Stimulated activated CD8-positive, alpha-beta memory T cell treated with anti-CD3 and anti-CD28 coated beads, Interleukin-12 subunit alpha, Interleukin-12 subunit beta, amount 100 ng/mL, for 1 hour (primary cell): ENCODE measurements at regions not wholly inside any gene's neighbourhood (a gene's known extent, or its start where the extent isn't known, plus 50 kb on each side); places are given as distances from the start of the nearest gene placed in this dataset.

Source experiments
- DNase-seq: peaks from one replicate; pipeline ENCODE4 v3.0.0-alpha.2; 2020; ENCODE audit warnings: low read depth

DNA sequence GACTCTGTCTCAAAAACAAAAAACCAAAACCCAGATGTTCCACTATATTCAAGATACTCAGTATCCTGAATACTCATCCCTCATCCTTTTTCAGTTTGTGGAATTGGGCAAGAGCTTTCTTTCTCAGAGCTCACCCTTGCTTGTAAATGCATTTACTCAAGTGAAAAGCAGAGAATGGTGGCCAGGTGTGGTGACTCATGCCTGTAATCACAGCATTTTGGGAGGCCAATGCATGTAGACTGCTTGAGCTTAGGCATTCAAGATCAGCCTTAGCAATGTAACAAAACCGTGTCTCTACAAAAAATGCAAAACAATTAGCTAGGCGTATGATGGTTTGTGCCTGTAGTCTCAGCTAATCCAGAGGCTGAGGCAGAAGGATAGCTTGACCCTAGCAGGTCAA, 553.2 kb upstream of the AMELY start:
- no peak for DNase-seq

DNA sequence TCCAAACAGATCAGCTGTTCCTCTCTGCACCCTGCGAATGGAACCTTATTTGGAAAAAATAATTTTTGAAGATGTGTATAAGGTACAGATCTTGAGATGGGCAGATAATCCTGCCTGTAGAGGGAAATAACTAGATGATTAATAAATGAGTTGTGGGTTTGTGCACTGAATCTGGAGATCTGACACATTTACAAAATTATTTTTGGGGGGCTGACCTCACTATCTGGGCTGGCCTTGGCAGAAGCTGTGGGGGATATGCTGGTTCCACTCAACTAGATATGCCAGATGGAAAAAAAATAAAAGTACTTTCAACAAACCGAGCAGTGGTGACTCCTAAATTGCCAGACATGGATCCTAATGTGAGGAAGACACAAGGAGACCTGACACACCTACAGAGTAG, 552.2 kb upstream of the AMELY start:
- DNase-seq = no peak

DNA sequence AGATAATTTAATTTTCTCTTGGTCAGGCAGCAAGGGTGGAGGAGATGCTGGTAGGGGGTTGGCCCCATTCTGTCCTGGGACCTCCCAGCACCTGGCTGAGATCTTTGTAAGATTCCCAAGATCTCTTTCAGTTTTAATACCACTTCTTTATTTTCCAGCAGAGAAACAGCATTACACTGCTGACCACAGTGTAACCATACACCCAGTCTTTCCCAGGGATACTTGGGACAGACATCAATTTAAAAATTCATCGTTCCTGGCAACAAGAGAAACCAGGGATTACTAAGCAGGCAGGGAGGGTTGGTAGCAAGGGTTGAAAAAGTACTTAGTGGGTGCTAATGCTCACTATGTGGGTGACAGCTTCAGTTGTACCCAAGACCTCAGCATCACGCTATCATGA, 551.6 kb upstream of the AMELY start:
- no peak for DNase-seq

DNA sequence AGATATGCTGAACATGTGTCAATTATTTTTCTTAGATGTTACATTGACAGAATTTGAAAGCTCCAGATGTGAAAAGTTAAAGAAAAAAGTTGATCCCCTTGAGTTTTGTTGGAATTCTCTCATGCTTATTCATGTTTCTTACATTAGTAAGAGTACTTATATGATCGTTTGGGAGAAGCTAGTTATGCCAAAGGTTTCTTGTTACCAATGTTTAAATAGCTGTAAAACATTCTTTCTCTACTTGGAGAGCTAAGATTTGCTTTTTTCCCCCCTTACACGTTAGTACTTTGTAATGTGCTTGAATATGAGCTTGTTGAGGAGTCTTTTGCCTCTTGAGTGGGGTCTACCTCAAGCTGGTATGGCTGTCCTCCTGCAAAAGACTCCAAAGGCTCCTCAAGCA, 551.1 kb upstream of the AMELY start:
- DNase-seq = no peak

DNA sequence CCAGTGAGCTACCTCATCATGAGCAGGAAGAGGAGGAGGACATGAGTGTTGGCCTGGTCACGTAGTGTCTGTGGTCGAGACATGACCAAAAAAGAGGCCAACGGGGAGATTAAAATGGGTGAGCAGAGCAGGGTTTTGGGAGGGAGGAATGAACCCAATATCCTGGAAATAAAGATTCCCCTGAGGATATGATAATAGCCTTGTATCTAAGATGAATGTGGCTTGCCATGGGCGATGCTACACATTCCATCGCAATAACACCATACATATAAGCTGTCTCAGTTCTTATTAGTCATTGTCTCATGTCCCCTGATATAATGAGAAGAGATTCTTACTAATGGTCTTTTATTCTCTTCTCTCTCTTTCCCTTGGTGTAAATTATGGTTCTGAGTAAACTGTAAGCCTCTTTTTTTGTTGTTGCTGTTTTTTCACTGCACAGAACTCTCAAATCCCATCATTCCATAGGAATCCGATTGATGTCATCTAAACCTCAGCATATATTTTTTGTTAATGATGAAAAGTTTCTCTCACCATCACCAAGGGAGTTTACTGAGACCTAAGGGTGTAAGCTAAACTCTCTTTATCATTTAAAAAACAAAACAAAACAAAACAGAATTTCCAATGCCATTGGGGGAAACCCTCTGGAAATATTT, 550.4 kb upstream of the AMELY start:
- DNase-seq = no peak

DNA sequence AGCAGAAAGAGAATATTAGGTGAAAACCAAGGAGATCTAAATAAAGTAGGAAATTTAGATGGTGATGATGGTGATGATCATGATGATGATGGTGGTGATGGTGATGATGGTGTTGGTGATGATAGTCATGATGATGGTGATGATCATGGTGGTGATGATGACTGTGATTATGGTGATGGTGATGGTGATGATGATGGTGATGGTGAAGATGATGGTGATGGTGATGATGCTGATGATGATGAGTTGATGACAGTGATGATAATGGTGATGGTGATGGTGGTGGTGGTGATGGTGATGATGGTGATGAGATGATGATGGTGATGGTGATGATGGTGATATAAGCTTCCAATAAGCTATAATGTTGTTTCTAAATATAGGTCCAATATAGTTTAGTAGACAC, 548.2 kb upstream of the AMELY start:
- DNase-seq = no peak

DNA sequence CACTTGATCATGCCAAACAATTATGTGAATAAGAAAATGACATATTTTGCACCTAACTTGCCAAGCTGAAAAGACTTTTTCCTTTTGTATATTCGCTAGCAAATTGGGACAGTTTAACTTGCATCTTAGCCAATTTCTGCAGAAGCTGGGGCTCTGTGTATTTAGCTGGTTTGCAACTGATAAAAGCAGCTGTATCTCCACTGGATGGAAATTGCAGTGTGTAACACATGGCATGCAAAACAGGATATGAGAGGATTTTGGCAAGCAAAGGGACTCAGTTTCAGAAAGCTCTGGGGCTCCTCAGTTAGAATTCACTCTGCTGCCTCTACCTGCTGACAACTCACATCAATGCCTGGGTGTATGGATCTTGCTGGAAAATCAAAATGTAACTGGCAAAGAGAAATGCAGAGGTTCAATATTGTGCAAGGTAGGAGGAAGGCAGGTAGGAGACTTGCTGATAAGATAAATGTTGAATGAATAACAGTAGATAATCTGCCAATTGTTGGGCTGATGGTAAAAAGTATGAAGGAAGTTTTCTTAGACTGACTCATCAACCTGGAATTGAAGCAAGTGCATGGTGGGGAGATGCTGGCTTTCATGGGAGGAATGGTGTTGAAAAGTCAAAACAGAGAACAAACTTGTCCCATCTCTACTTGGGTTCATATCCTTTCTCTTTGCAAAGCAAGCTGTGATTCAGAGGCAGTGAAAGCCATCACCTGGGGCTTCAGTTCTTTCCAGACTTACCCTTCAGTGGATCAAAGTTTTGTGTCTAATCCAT, 546.9 kb upstream of the AMELY start:
- DNase-seq = no peak

DNA sequence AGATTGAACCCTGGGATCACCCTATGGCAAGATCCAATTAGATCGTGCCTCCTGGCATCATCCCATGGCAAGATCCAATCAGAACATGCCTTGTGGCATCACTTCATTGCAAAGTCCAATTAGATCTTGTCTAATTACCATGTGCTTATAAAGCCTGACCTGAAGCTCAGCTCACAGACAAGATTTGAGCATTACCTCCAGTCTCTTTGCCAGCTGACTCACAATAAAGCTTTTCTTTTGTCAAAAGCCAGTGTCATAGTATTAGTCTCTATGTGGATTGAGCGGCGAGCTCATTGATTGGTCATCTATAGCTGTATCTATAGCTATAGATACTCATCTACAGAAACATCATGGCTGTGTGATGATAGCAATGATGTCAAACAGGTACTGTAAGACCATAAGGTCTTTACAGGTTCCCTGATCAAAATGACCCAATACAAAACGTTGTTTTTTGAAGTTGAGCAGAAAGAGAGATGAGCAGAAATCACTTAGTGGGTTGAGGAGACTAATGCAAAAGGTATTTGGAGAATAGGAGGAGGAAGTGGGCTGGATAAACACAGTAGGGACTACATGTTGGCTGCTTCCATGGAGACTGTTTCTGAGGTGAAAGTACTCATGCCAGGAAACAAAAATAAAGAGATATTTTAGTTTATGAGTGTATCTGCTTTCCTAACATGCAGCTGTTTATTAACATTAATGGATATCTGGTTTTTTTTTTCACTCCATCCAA, 545.9 kb upstream of the AMELY start:
- no peak for DNase-seq

DNA sequence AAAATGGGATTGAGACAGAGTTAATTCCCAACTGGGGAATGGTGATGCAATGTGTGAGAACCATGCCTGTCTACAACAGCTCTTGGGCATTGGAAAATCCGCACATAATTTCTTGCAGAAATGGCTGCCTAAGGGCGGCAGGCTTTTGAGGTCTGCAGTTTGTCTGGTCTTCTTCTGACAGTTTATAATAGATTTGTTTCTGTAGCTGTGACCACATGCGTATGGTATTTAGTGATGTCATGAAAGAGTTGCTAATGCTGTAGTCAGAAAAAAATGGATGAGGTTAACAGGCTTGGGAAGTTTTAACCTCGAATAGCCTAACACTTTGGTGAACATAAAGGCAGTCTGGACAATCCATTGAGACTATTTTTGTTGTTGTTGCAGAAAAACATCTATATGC, 544.1 kb upstream of the AMELY start:
- DNase-seq = no peak

DNA sequence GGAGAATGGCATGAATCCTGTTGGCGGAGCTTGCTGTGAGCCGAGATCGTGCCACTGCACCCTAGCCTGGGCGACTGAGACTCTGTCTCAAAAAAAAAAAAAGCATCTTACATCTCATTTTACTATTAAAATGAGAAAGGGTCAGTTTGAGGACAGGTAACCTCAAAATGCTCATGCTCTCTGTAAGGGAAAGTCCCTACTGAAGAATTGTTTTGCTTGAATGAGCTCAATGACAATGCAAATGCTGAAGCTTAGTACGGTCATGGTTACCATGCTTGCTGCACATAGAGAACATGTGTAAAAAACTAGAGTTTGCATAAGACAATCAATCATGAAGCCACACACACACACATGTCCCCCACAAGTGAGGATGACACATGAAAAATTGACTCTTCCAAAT, 541.8 kb upstream of the AMELY start:
- no peak for DNase-seq

DNA sequence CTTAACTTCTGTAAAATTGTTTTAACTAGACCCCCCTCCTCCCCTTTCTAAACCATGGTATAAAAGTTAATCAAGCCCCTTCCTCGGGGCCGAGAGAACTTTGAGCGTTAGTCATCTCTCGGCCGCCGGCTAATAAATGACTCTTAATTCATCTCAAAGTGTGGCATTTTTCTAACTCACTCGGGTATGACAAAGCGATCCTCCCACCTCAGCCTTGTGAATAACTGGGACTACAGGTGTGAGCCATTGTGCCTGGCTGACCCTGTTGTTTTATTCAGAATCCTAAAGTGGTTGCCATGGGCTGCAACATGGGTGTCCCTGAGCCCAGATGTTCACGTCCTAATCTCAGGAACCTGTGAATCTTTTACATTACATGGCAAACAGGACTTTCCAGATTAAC, 540.7 kb upstream of the AMELY start:
- no peak for DNase-seq

DNA sequence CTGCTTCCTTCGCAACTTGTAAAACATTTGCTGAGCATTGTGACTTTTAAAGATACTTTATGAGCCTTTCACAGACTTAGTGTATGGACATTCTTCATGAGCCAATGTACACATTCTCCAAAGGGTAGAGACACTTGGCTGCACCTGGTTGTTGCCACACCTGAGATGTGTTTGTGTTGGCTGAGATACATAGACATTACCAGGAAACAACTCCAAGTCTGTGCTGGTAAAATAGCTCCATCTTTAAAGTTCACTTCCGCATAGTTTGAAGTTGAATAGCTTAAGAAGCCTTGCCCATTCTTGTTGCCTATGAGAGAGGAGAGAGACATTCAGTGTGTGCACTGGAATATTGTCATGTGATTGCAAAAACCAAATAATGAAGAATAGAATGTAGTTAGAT, 538.3 kb upstream of the AMELY start:
- no peak for DNase-seq

DNA sequence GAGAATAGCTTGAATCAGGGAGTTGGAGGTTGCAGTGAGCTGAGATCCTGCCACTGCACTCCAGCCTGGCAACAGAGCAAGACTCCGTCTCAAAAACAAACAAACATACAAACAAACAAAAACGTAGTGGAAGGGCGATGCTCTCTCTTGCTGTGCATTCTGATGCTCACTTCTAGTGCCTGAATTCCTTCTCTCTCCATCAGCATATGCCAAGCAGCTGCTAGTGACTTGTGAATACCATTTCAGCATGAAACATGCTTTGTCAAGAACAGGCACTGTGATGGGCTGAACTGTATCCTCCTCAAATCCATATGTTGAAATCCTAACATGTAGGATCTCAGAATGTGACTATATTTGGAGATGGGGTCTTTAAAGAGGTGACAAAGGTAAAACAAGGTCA, 537.1 kb upstream of the AMELY start:
- no peak for DNase-seq

DNA sequence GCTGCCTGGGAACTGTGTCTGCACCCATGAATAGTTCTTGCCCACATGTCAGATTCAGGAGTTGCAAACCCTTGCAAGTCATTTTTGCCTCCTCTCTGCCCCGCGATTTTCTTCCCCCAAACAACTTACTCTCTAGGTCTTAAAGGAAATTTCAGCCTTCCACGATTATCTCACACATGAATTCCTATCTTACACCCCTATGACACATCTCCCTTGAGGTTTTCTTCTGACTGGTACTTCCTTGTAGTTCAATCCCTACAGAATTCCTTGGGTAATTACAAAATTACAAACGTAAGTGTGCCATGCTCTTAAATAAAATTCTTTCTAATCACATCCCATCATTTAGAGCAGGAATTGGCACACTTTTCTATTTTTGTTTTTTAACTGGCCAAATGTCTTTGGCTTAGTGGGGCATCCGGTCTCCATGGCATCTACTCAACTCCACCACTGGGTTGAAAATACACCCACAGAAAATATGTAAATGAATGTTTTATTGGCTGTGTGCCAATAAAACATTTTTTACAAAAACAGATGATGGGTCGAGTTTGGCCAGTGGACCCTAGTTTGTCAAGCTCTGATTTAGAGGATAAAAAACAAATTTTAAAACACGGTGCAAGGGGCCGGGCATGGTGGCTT, 536.4 kb upstream of the AMELY start:
- no peak for DNase-seq

DNA sequence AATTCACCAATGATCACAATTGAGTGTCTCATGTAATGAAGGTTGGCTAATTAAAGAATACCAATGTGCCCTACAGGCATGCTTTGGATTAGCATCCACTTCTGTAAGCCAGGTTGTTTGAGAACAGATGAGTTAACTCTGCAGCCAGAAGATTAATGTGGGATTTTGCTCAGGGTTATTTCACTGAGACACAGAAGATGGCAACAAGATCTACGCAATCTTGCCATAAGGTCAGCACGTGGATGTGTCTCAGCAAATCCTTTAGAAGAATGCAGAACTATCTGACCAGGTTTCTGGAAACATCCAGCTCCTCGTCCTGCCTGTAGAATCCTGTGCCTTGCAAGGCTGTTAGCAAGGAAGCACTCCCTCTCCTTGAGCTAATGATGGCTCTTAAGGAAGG, 532.6 kb upstream of the AMELY start:
- no peak for DNase-seq

DNA sequence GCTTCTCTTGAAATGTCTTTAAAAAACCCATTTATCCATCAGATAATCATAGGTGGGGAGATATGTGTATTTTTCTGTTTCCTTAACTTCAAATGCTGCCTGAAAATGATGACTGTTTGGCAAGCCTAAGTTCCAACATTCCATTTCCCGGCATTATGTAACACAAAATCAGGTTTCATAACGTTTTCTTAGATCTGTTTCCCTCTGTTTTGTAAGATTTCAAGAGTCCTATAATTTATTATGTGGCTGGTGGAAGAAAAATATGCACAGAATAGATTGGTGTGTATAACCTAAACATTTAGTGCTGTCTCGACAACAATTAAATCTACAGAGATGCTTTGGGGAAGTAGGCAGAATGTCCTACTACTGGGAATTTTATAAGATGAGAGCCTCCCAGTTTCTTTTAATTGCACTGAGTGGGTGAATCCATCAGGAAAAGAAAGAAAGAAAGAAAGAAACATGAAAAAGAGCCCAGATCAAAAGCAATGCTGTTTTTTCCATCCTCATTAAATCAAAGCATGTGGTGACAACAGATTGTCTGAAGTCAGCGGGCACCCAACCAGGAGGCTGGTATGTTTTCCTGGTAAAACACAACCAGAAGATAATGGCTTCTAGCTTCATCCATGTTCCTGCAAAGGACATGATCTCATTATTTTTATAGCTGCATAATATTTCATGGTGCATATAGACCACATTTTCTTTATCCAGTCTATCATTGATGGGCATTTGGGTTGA, 529.4 kb upstream of the AMELY start:
- DNase-seq = no peak

DNA sequence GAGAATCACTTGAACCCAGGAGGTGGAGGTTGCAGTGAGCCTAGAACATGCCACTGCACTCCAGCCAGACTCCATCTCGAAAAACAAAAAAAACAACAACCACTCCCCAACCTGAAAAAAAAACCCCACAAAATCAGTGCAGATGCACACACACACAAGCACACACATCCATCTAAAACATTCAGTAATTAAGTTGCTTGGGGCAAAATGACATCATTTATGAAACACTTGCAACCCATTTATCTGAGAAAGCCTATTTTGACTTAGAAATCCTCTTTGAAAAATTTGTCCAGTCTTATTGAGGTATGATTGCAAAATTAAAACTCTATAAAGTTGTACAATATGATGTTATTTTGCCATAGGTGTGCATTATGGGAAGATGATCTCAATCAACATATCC, 525.5 kb upstream of the AMELY start:
- DNase-seq = no peak

DNA sequence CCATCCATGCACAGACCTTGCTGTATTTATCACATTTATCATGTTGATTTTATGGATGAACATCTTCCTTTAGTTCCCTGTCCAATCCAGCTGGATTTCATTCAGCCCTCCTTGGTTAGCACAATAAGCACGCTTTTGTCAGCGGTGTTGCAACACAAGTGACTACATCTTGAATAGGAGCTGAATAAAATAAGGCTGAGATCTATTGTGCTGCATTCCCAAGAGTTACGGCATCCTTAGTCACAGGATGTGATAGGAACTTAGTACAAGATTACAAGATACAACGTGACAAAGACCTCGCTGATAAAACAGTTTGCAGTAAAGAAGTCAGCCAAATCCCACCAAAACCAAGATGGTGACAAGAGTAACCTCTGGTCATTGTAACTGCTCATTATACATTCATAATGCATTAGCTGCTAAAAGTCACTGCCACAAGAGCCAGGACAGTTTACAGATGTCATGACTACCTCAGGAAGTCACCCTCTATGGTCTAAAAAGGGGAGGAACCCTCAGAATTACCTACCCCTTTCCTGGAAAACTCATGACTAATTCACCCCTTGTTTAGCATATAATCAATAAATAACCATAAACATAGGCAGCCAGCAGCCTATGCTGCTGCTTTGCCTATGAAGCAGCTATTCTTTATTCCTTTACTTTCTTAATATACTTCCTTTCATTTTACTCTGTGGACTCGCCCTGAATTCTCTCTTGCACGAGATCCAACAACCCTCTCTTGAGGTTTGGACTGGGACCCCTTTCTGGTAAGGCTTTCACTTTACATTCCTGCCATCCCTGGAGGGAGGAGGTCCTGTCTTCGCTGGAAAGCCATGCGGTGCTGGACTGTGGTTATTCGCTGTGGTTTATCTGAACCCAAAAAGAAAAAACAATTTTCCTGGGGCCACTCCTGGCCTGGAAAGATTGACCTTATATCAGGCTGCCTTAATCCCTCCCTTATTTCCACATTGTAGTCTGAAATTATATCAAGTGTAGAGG, 522.6 kb upstream of the AMELY start:
- no peak for DNase-seq

DNA sequence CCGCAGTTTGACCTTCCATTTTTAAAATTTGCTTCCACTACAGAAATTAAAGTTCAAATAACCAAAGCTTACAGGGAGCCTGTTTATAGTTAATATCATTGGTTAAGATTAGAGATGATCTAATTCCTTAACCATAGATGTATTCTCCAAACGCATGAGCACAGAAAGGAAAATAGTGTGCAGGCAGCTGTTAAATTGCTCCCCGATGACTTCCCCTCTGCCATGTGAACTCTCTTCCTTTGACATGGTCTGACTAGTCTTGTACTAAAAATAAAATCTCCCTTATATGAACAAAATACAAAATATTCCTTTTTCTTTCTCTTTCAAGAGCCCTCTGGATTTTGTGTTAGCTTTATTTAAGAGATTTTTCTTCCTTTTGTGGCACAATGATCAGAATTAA, 507.6 kb upstream of the AMELY start:
- DNase-seq = no peak

DNA sequence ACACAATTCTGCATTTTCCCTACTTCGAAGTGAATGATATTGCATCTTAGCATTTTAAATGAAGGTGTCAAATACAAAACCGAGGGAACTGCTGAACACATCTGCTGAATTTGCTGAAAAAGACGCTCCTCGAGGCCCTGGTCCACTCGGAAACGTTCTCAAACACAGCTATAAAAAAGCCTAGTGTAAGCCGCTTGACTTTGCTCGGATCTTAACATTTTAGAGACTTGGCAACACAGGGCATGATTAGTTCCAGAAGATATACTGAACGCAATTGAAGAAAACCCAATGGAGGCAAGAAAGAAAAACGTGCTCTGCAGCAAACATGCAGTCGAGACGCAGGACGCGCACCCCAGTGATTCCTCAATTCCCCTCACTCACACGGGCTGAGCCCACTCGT, 506.4 kb upstream of the AMELY start:
- no peak for DNase-seq

DNA sequence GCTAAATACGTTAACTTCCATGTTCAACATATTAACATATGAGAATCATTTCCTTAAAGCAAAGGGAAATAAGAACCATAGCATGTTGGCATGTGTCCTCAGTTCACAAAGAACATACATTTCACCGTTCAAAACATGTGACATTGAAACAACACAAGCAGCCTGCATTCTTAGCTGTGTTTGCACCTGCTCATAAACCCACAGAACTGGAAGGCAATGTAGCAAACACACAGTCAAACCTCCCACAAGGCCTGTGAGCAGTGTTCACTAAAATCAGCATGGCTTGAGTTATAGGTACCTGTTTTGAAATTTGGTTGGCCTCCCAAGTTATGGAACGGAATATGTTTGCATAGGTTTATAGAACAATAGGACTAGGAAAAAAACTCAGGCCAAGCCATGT, 504.9 kb upstream of the AMELY start:
- DNase-seq = no peak
